Endothelial cell of umbilical vein (primary cell): ENCODE measurements at regions not wholly inside any gene's neighbourhood (a gene's known extent, or its start where the extent isn't known, plus 50 kb on each side); places are given as distances from the start of the nearest gene placed in this dataset.

Source experiments
- BruUV-seq: library from RNA; stranded (reverse); fragments of 400-500 nt; replicated peaks from 2 replicates; lab custom pipeline; 2021; lab: Mats Ljungman, UMichigan
- CTCF ChIA-PET: fragments of 300-600, 350-600 bp; sonication (Branson Sonifier 250); formaldehyde crosslinking; loops from one replicate; lab custom pipeline; 2021; ENCODE audit warnings: antibody characterized with exemption, inconsistent platforms; lab: Charles Lee
- POLR2A ChIA-PET: fragments of 300-600, 350-600 bp; sonication (Branson Sonifier 250); formaldehyde crosslinking; loops from one replicate; lab custom pipeline; 2021; ENCODE audit warnings: antibody characterized with exemption, inconsistent platforms; lab: Charles Lee
- DNase-seq: peaks from one replicate; pipeline ENCODE4 v3.0.0-alpha.2; 2011; ENCODE audit warnings: low read depth, low spot score
- FAIRE-seq: peaks from 2 replicates; lab custom pipeline; 2011; peaks lifted over from hg19 to GRCh38; lab: Jason Lieb, UNC
- H2AFZ ChIP-seq: 2 replicates; pipeline ENCODE4 v1.6.0; 2012; ENCODE audit warnings: low read depth, low read length, control low read depth, inconsistent platforms
- H3K27ac ChIP-seq: 2 replicates; pipeline ENCODE4 v1.5.1; 2011; ENCODE audit warnings: low read depth, mild to moderate bottlenecking, control low read depth, low read length, moderate library complexity; ENCODE audit not compliant: insufficient read depth
- H3K27me3 ChIP-seq, 2 experiments: 2 replicates each; pipeline versions ENCODE4 v1.6.0 to v1.6.1; 2011; ENCODE audit warnings: low read length in 2 of 2, mixed read lengths in 1 of 2; ENCODE audit not compliant: control insufficient read depth in 2 of 2, insufficient read depth in 2 of 2
- H3K36me3 ChIP-seq, 2 experiments: 2 replicates in 1 of 2; 3 replicates in 1 of 2; pipeline ENCODE4 v1.5.1; 2011; ENCODE audit warnings: low read length in 2 of 2, mild to moderate bottlenecking in 1 of 2, moderate library complexity in 1 of 2; ENCODE audit not compliant: control insufficient read depth in 2 of 2, insufficient read depth in 2 of 2; ENCODE audit errors: extremely low read depth in 1 of 2
- H3K4me1 ChIP-seq: 3 replicates; pipeline ENCODE4 v1.5.1; 2011; ENCODE audit warnings: mild to moderate bottlenecking, low read length; ENCODE audit not compliant: control insufficient read depth, insufficient read depth; ENCODE audit errors: extremely low read depth
- H3K4me2 ChIP-seq: 2 replicates; pipeline ENCODE4 v1.6.1; 2011; ENCODE audit warnings: low read length, control low read depth, mixed read lengths; ENCODE audit not compliant: insufficient read depth
- H3K4me3 ChIP-seq, 3 experiments: fragments of 200-600 bp in 1 of 3; sonication (generic), shearing (Covaris generic) in 1 of 3; replicated peaks in 1 of 3; 2 replicates each; pipeline ENCODE4 v1.5.1; 2011 to 2016; ENCODE audit warnings: control low read depth in 3 of 3, low read length in 3 of 3, mild to moderate bottlenecking in 2 of 3, inconsistent platforms in 1 of 3, low read depth in 1 of 3, moderate library complexity in 1 of 3; ENCODE audit not compliant: insufficient read depth in 1 of 3
- H3K79me2 ChIP-seq: 2 replicates; pipeline ENCODE4 v1.6.0; 2012; ENCODE audit warnings: low read length, inconsistent platforms; ENCODE audit not compliant: control insufficient read depth, insufficient read depth
- H3K9ac ChIP-seq: replicated peaks from 2 replicates; pipeline ENCODE3; 2011; ENCODE audit warnings: low read length, control low read depth; ENCODE audit not compliant: insufficient read depth; ENCODE audit errors: extremely low read depth
- H3K9me1 ChIP-seq: replicated peaks from 3 replicates; pipeline ENCODE4 v1.6.0; 2011; ENCODE audit warnings: mild to moderate bottlenecking, low read length; ENCODE audit not compliant: control insufficient read depth, insufficient read depth; ENCODE audit errors: extremely low read depth
- H3K9me3 ChIP-seq: replicated peaks from 2 replicates; pipeline ENCODE4 v1.5.1; 2012; ENCODE audit warnings: low read length, inconsistent platforms; ENCODE audit not compliant: control insufficient read depth, insufficient read depth
- H4K20me1 ChIP-seq: replicated peaks from 2 replicates; pipeline ENCODE3; 2011; ENCODE audit warnings: mild to moderate bottlenecking, low read length; ENCODE audit not compliant: control insufficient read depth, insufficient read depth; ENCODE audit errors: extremely low read depth
- CTCF ChIP-seq, 2 donors: IDR thresholded peaks; 1 replicate in 1 of 2; 2 replicates in 1 of 2; pipeline ENCODE4 v1.5.1; 2011; ENCODE audit warnings: low read length in 2 of 2, mild to moderate bottlenecking in 2 of 2, moderate library complexity in 2 of 2, control low read depth in 1 of 2, inconsistent platforms in 1 of 2, low read depth in 1 of 2; ENCODE audit not compliant: insufficient read depth in 1 of 2; ENCODE audit errors: extremely low read depth in 1 of 2
- EZH2 ChIP-seq: IDR thresholded peaks from 2 replicates; pipeline ENCODE4 v1.6.1; 2012; ENCODE audit warnings: borderline replicate concordance, low read depth, mild to moderate bottlenecking, moderate library complexity, low read length, inconsistent platforms; ENCODE audit not compliant: severe bottlenecking
- GATA2 ChIP-seq: IDR thresholded peaks from 2 replicates; pipeline ENCODE4 v1.7.0; 2011; ENCODE audit warnings: low read depth, mild to moderate bottlenecking, moderate library complexity, mixed read lengths, low read length; ENCODE audit not compliant: insufficient read length, insufficient read depth
- JUN ChIP-seq: IDR thresholded peaks from 2 replicates; pipeline ENCODE4 v1.6.1; 2011; ENCODE audit warnings: borderline replicate concordance, low read depth; ENCODE audit not compliant: insufficient read length, insufficient read depth
- MYC ChIP-seq: IDR thresholded peaks from one replicate; pipeline ENCODE4 v1.6.1; 2011; ENCODE audit warnings: mild to moderate bottlenecking, low read depth, low read length
- POLR2A ChIP-seq: IDR thresholded peaks from 2 replicates; pipeline ENCODE4 v1.6.1; 2012; ENCODE audit warnings: low read depth, mild to moderate bottlenecking, control low read depth, low read length
- POLR2AphosphoS5 ChIP-seq: IDR thresholded peaks from 2 replicates; pipeline ENCODE4 v1.6.1; 2012; ENCODE audit warnings: low read depth, mild to moderate bottlenecking, control low read depth, low read length, moderate library complexity; ENCODE audit not compliant: insufficient read depth
- dilution Hi-C: fragments of 300-500 bp; cut with MboI; formaldehyde crosslinking; loops from one replicate; pipeline ENCODE4 v1.15.0; 2019; ENCODE audit warnings: low sequenced_read_pairs; ENCODE audit not compliant: extremely low pct_ligation_motif_present
- intact Hi-C: fragments of 100-400 bp; cut with micrococcal nuclease; formaldehyde crosslinking; loops from one replicate; pipeline ENCODE4 v1.10.0; 2022
- TF ChIP-seq, protein P1 (sequence below): IDR thresholded peaks from 2 replicates; pipeline ENCODE4 v1.6.1; 2011; ENCODE audit not compliant: insufficient read depth, insufficient read length

- Histone ChIP-seq H3K9ac (no peak overlapping the region), H3K4me1 (no peaks in the 10 kb centered on the region), H3K9me3 (no peaks in the 10 kb centered on the region), H3K27ac (no peak overlapping the region), H2AFZ (no peak overlapping the region), H4K20me1 (no peaks in the 10 kb centered on the region), H3K9me1 (no peaks in the 10 kb centered on the region), H3K79me2 (no peaks in the 10 kb centered on the region), H3K27me3 (no peaks in the 10 kb centered on the region), H3K4me2 (no peak overlapping the region), H3K4me3 (no peak overlapping the region), H3K36me3 (no peaks in the 10 kb centered on the region)
- TF ChIP-seq CTCF (IDR thresholded peaks at IDR 0.05; ENCODE audit: extremely low read depth in 1 of 2, insufficient read depth in 1 of 2, low read depth in 1 of 2, low read length in 2 of 2) (no peak), MYC (no peak), GATA2 (no peak), EZH2 (no peak), POLR2A (no peak), JUN (no peak)
- DNase-seq (no peak), FAIRE-seq (no peak)
- ChIA-PET CTCF (interaction anchor here (1.2 kb wide), 1 partner anchor 19 kb away, joined by 6 read pairs; no protein-coding TSS in a partner anchor), POLR2A (no interaction called here)
- BruUV-seq = no TSS peak
- dilution Hi-C loops = no loop called here
- intact Hi-C loops = no loop called here
Measured at GRCh38 chr10:7506571-7506970, 95.7 kb upstream of the SFMBT2 start.

DNA sequence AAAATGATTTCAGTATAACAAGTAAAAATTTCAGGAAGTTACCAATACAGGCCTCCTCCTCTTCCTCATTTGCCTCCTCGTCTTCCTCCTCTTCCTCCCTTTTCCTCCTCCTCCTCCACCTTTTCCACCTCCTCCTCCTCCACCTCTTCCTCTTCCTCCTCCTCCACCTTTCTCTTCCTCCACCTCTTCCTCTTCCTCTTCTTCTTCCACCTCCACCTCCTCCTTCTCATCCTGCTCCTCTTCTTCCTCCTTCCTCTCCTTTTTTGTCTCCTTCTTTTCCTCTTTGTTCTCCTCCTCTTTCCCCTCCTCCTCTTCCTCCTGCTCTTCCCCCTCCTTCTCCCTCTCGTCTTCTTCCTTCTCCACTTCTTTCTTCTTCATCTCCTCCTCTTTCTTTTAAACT, 94.4 kb upstream of the SFMBT2 start:
- Histone ChIP-seq H3K4me3 (no peak overlapping the region), H3K9me3 (no peaks in the 10 kb centered on the region), H3K27ac (no peak overlapping the region), H3K4me1 (no peaks in the 10 kb centered on the region), H3K9me1 (no peaks in the 10 kb centered on the region), H3K9ac (no peak overlapping the region), H2AFZ (no peak overlapping the region), H4K20me1 (no peaks in the 10 kb centered on the region), H3K27me3 (no peaks in the 10 kb centered on the region), H3K4me2 (no peak overlapping the region), H3K79me2 (no peaks in the 10 kb centered on the region), H3K36me3 (no peaks in the 10 kb centered on the region)
- BruUV-seq = no TSS peak
- DNase-seq (no peak), FAIRE-seq (no peak)
- intact Hi-C loops = no loop called here
- CTCF ChIA-PET = interaction anchor here (1.9 kb wide), 1 partner anchor 20 kb away, joined by 8 read pairs; no protein-coding TSS in a partner anchor
- TF ChIP-seq POLR2AphosphoS5 = no peak
- TF ChIP-seq JUN = no peak
- no peak for TF ChIP-seq MYC
- TF ChIP-seq, protein P1, sequence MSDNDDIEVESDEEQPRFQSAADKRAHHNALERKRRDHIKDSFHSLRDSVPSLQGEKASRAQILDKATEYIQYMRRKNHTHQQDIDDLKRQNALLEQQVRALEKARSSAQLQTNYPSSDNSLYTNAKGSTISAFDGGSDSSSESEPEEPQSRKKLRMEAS = no peak
- no peak for TF ChIP-seq CTCF (IDR thresholded peaks at IDR 0.05; ENCODE audit: extremely low read depth in 1 of 2, insufficient read depth in 1 of 2, low read depth in 1 of 2, low read length in 2 of 2)
- no peak for TF ChIP-seq GATA2
- dilution Hi-C loops = no loop called here
- POLR2A ChIA-PET = no interaction called here
